B cell (primary cell): ENCODE measurements at regions not wholly inside any gene's neighbourhood (a gene's known extent, or its start where the extent isn't known, plus 50 kb on each side); places are given as distances from the start of the nearest gene placed in this dataset.

Source experiments
- ATAC-seq: fragments of 200-7000 bp; cut with Tn5 transposase; one replicate; pipeline ENCODE4 v1.10.0; 2021; ENCODE audit warnings: low read depth, mild to moderate bottlenecking, moderate number of reproducible peaks, moderate library complexity
- CTCF ChIA-PET: fragments of 350-600 bp; sonication (Branson Sonifier 250); formaldehyde crosslinking; loops from one replicate; lab custom pipeline; 2021; ENCODE audit warnings: antibody characterized with exemption, inconsistent platforms; lab: Charles Lee
- POLR2A ChIA-PET: fragments of 350-600 bp; sonication (Branson Sonifier 250); formaldehyde crosslinking; loops from one replicate; lab custom pipeline; 2021; ENCODE audit warnings: antibody characterized with exemption; lab: Charles Lee
- DNase-seq: peaks from one replicate; pipeline ENCODE4 v3.0.0; 2013
- H2AFZ ChIP-seq: 2 replicates; pipeline ENCODE4 v1.6.1; 2012; ENCODE audit warnings: mild to moderate bottlenecking, low read depth, low read length; ENCODE audit not compliant: insufficient read depth, poor library complexity, severe bottlenecking
- H3K27ac ChIP-seq, 2 donors: 1 replicate in 1 of 2; 2 replicates in 1 of 2; pipeline ENCODE4 v1.5.1; 2012 to 2013; ENCODE audit warnings: low read length in 2 of 2, mild to moderate bottlenecking in 2 of 2, moderate library complexity in 1 of 2
- H3K27me3 ChIP-seq, 4 experiments: fragments of 200-600 bp in 1 of 4; sonication (generic) in 1 of 4; replicated peaks in 1 of 4; 1 replicate in 2 of 4; 2 replicates in 2 of 4; pipeline versions ENCODE4 v1.6.1 to v1.7.0; 2013 to 2016; ENCODE audit warnings: low read length in 3 of 4, mild to moderate bottlenecking in 2 of 4, mixed read lengths in 1 of 4, moderate library complexity in 1 of 4; ENCODE audit not compliant: insufficient read depth in 4 of 4, control insufficient read depth in 3 of 4; ENCODE audit errors: control extremely low read depth in 1 of 4
- H3K36me3 ChIP-seq, 2 experiments: replicated peaks in 1 of 2; 1 replicate in 1 of 2; 2 replicates in 1 of 2; pipeline versions ENCODE4 v1.6.1 to v1.7.1; 2013; ENCODE audit warnings: low read length in 1 of 2; ENCODE audit not compliant: insufficient read depth in 2 of 2, control insufficient read depth in 1 of 2; ENCODE audit errors: control extremely low read depth in 1 of 2, extremely low read depth in 1 of 2
- H3K4me1 ChIP-seq, 2 donors: fragments of 200-600 bp in 1 of 2; sonication (generic) in 1 of 2; 1 replicate in 1 of 2; 2 replicates in 1 of 2; pipeline versions ENCODE4 v1.5.1 to v1.6.1; 2013 to 2017; ENCODE audit warnings: low read length in 2 of 2; ENCODE audit not compliant: control insufficient read depth in 2 of 2, insufficient read depth in 2 of 2
- H3K4me2 ChIP-seq: replicated peaks from 2 replicates; pipeline ENCODE3; 2012; ENCODE audit warnings: mild to moderate bottlenecking, low read depth, low read length; ENCODE audit not compliant: poor library complexity, severe bottlenecking
- H3K4me3 ChIP-seq, 5 experiments: fragments of 200-600 bp in 1 of 5; sonication (generic) in 1 of 5; 1 replicate in 3 of 5; 2 replicates in 2 of 5; pipeline versions ENCODE4 v1.5.1 to v1.7.0; 2011 to 2016; ENCODE audit warnings: low read length in 4 of 5, mild to moderate bottlenecking in 4 of 5, low read depth in 2 of 5, control low read depth in 1 of 5, moderate library complexity in 1 of 5; ENCODE audit not compliant: insufficient read depth in 1 of 5; ENCODE audit errors: control extremely low read depth in 1 of 5, extremely low read depth in 1 of 5
- H3K79me2 ChIP-seq: fragments of 200-600 bp; sonication (generic); one replicate; pipeline ENCODE4 v1.6.0; 2016; ENCODE audit warnings: low read length; ENCODE audit not compliant: control insufficient read depth, insufficient read depth
- H3K9ac ChIP-seq: fragments of 200-600 bp; sonication (generic); 2 replicates; pipeline ENCODE4 v1.6.1; 2017; ENCODE audit warnings: mild to moderate bottlenecking, low read length, moderate library complexity
- H3K9me3 ChIP-seq, 3 donors: one replicate each; pipeline versions ENCODE4 v1.6.1 to v1.7.1; 2013; ENCODE audit warnings: low read length in 2 of 3; ENCODE audit not compliant: control insufficient read depth in 2 of 3, insufficient read depth in 1 of 3; ENCODE audit errors: control extremely low read depth in 1 of 3
- H4K20me1 ChIP-seq: 2 replicates; pipeline ENCODE4 v1.6.0; 2012; ENCODE audit warnings: mild to moderate bottlenecking, low read length; ENCODE audit not compliant: insufficient read depth, control insufficient read depth, poor library complexity, severe bottlenecking
- H3K27ac Mint-ChIP-seq: one replicate; pipeline ENCODE4 v1.8.0; 2021; ENCODE audit warnings: mixed read lengths
- H3K27me3 Mint-ChIP-seq: one replicate; pipeline ENCODE4 v1.8.0; 2021; ENCODE audit warnings: mixed read lengths
- H3K4me1 Mint-ChIP-seq: one replicate; pipeline ENCODE4 v1.8.0; 2021; ENCODE audit warnings: mixed read lengths
- H3K4me3 Mint-ChIP-seq: one replicate; pipeline ENCODE4 v1.8.0; 2021; ENCODE audit warnings: mixed read lengths
- H3K9me3 Mint-ChIP-seq: one replicate; pipeline ENCODE4 v1.8.0; 2022; ENCODE audit warnings: mixed read lengths; ENCODE audit not compliant: insufficient read depth
- CTCF ChIP-seq: fragments of 200-600 bp; IDR thresholded peaks from one replicate; pipeline ENCODE4 v1.8.0; 2022; ENCODE audit warnings: antibody characterized with exemption, mild to moderate bottlenecking
- EZH2 ChIP-seq: IDR thresholded peaks from 2 replicates; pipeline ENCODE4 v1.6.1; 2012; ENCODE audit warnings: borderline replicate concordance, low read depth, mild to moderate bottlenecking, moderate library complexity, low read length; ENCODE audit not compliant: insufficient read depth, poor library complexity, severe bottlenecking
- WGBS: methylation state at CpG from one replicate; pipeline ENCODE4 v1.1.5; 2013; ENCODE audit warnings: missing lambda C conversion rate; ENCODE audit not compliant: insufficient coverage; 5-methylcytosine and 5-hydroxymethylcytosine counted together
- intact Hi-C: fragments of 100-400 bp; cut with micrococcal nuclease; formaldehyde crosslinking; loops from one replicate; pipeline ENCODE4 v1.10.0; 2022

GRCh38 chr21:16537501-16537900 lies 807.7 kb downstream of the USP25 start:
- Histone ChIP-seq H3K4me1 (no peaks in the 10 kb centered on the region), H3K27ac (no peak overlapping the region), H3K4me2 (no peak overlapping the region), H3K36me3 (no peaks in the 10 kb centered on the region), H4K20me1 (no peaks in the 10 kb centered on the region), H2AFZ (no peak overlapping the region), H3K79me2 (no peaks in the 10 kb centered on the region), H3K27me3 (no peaks in the 10 kb centered on the region), H3K4me3 (no peak overlapping the region), H3K9me3 (peaks cover 0 to 3% (median 0%) of the 10 kb centered on the region in 3 donors), H3K9ac (no peak overlapping the region)
- POLR2A ChIA-PET, result no interaction called here
- Mint-ChIP-seq H3K4me3 (no peak overlapping the region), H3K4me1 (no peaks in the 10 kb centered on the region), H3K9me3 (peaks cover 4% of the 10 kb centered on the region), H3K27ac (no peak overlapping the region), H3K27me3 (no peaks in the 10 kb centered on the region)
- CTCF ChIA-PET, result no interaction called here
- intact Hi-C loops, result no loop called here
- TF ChIP-seq EZH2 (no peak), CTCF (no peak)
- ATAC-seq (no peak), DNase-seq (no peak)
- WGBS, result no CpG with 5 or more reads among the region's 2 CpGs

DNA sequence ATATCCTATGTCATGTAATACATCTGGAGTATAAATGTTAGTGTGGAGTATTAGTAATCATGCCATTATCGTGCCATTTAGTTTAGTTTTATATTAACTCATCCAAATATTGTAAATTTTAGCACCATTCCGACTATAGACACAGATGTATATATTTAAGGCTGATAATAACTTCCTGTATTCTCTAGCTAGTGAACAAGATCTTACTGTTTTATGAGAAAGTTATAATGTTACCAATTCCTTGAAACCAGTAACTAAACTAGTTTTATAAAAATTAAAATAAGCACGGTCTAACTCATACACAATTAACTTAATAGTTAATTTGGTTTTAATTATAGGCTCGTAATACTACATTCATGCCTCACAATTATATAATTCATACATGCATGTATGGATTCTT lies 808.6 kb downstream of the USP25 start:
- Histone ChIP-seq H2AFZ (no peak overlapping the region), H3K9me3 (peaks cover 0 to 3% (median 0%) of the 10 kb centered on the region in 3 donors), H3K27ac (no peak overlapping the region), H3K4me3 (no peak overlapping the region), H3K27me3 (no peaks in the 10 kb centered on the region), H3K9ac (no peak overlapping the region), H3K4me2 (no peak overlapping the region), H3K36me3 (no peaks in the 10 kb centered on the region), H4K20me1 (no peaks in the 10 kb centered on the region), H3K79me2 (no peaks in the 10 kb centered on the region), H3K4me1 (no peaks in the 10 kb centered on the region)
- CTCF ChIA-PET, result no interaction called here
- intact Hi-C loops, result no loop called here
- Mint-ChIP-seq H3K4me3 (no peak overlapping the region), H3K27ac (no peak overlapping the region), H3K9me3 (peaks cover 4% of the 10 kb centered on the region), H3K27me3 (no peaks in the 10 kb centered on the region), H3K4me1 (no peaks in the 10 kb centered on the region)
- no peak for DNase-seq
- POLR2A ChIA-PET, result no interaction called here
- no peak for ATAC-seq
- TF ChIP-seq EZH2 (no peak), CTCF (no peak)
- WGBS, result no CpG with 5 or more reads among the region's 4 CpGs
